GM12873 (cell line): ENCODE measurements at regions not wholly inside any gene's neighbourhood (a gene's known extent, or its start where the extent isn't known, plus 50 kb on each side); places are given as distances from the start of the nearest gene placed in this dataset.

Experiments
- CTCF ChIP-seq: IDR thresholded peaks from 2 replicates; pipeline ENCODE4 v1.5.1; 2012; ENCODE audit warnings: low read depth, mild to moderate bottlenecking, moderate library complexity, low read length, control low read depth; ENCODE audit not compliant: insufficient read depth; ENCODE audit errors: missing control alignments

- TF ChIP-seq CTCF: no peak
Measured at GRCh38 chr10:126722726-126723125, 52.2 kb upstream of the C10orf90 start.

- no peak for TF ChIP-seq CTCF
Measured at GRCh38 chr10:126723226-126723625, 52.7 kb upstream of the C10orf90 start.

- no peak for TF ChIP-seq CTCF
Measured at GRCh38 chr10:126729314-126729870, 58.9 kb upstream of the C10orf90 start.

GRCh38 chr10:126730856-126731609 lies 60.5 kb upstream of the C10orf90 start:
- TF ChIP-seq CTCF: no peak

GRCh38 chr10:126731610-126731990 lies 61.1 kb upstream of the C10orf90 start:
- TF ChIP-seq CTCF: no peak

- TF ChIP-seq CTCF: no peak
Measured at GRCh38 chr10:126732308-126732707, 61.8 kb upstream of the C10orf90 start.

- no peak for TF ChIP-seq CTCF
Measured at GRCh38 chr10:126732868-126733267, 62.4 kb upstream of the C10orf90 start.
